GM18517 (cell line): ENCODE measurements at regions not wholly inside any gene's neighbourhood (a gene's known extent, or its start where the extent isn't known, plus 50 kb on each side); places are given as distances from the start of the nearest gene placed in this dataset.

ENCODE experiments used
- ATAC-seq: cut with Tn5 transposase; IDR thresholded peaks from one replicate; pipeline ENCODE4 v1.9.1; 2021; ENCODE audit warnings: mild to moderate bottlenecking, moderate library complexity; ENCODE audit not compliant: unreplicated experiment

DNA sequence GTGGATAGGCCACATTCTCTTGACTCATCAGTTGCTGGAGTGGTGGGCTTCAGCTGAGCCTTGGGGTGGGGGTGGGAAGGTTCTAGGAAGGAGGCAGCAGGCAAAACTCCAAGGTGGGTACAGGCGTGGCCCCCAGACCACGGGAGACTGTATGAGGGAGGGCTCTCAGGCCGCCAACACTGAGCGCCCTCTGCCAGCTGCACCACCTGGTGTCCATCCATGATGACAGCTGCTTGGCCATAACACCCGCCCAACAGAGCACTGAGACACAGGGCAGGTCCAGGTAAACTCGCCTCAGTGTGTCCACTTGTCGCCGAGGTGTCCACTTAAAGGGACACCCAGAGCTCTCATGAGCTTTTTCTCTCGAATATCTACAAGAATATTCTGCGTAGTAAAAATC is 133.5 kb downstream of the C16orf95 start:
- ATAC-seq = no peak

DNA sequence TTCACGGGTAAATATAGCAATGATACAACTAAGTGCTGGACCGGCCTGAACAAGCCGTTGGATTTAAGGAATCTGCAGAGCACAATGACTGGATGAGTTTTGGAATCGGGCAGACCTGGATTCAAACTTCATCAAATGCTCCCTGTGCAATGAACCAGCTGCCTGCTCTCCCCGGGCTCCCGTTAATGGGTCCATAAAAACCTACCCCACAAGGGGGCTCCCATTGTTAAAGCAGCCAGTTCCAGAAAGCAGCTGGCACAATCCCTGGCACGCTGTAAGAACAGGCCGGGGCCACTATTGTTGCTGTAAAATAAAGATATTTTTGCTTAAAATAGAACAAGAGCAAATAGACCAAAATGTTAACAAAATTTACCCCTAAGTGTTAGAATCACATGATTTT is 131.9 kb downstream of the C16orf95 start:
- ATAC-seq = no peak

DNA sequence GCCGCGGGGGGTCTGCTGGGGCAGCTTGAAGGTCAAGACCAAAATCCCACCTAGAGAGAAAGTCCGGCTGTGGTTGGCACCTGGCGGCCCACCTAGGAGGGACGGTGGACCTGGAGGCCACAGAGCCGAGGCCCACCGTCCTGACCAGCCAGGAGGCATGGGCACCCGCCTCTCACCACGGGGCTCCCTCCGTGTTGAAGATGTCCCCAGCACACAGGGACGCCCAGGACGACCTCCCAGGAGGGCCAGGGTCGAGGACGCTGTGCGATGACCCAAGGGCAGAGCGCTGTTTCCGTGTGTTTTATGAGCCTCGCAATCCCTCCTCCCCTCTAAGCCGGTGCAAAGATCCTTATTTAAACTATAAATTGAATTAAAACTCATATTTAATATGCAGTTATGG is 131.2 kb downstream of the C16orf95 start:
- ATAC-seq = no peak

- ATAC-seq = no peak
Measured at GRCh38 chr16:87186446-87186845, 130.7 kb downstream of the C16orf95 start.

DNA sequence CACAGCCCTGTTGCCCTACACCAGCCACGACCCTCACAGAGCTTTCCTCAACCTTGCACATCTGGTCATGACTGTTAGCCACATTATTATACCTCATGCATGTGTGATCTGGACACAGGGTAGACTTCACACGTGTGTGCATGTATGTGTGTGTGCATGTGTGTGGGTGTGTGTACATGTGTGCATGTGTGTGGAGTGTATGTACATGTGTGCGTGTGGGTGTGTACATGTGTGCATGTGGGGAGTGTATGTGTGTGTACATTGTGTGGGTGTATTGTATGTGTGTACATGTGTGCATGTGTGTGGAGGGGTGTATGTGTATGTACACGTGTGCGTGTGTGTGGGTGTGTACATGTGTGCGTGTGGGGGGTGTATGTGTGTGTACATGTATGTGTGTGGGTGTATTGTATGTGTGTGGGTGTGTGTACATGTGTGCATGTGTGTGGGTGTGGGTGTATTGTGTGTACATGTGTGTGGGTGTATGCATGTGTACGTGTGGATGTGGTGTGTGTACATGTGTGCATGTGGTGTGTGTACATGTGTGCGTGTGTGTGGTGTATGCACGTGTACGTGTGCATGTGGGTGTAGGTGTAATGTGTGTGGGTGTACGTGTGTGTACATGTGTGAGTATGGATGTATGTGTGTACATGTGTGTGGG is 130.2 kb downstream of the C16orf95 start:
- no peak for ATAC-seq

GRCh38 chr16:87188104-87188503 is 129.1 kb downstream of the C16orf95 start:
- no peak for ATAC-seq

DNA sequence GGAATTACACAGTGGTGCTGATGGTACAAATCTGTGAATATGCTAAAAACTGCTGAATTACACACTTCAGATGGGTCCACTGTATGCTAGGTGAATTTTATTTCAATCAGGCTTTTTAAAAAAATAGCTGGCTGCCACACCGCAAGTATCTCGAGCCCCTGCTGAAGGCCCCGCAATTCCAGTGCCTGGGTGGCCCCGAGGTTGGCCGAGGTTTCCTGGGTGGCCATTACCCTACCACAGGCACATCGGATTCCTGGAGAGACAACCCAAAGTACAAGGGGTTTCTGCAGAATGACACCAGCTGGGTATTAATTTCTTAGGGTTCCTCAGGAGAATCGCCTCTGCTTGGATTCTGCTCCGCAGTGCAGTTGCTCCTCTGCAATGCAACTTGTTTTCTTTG is 127.8 kb downstream of the C16orf95 start:
- no peak for ATAC-seq

DNA sequence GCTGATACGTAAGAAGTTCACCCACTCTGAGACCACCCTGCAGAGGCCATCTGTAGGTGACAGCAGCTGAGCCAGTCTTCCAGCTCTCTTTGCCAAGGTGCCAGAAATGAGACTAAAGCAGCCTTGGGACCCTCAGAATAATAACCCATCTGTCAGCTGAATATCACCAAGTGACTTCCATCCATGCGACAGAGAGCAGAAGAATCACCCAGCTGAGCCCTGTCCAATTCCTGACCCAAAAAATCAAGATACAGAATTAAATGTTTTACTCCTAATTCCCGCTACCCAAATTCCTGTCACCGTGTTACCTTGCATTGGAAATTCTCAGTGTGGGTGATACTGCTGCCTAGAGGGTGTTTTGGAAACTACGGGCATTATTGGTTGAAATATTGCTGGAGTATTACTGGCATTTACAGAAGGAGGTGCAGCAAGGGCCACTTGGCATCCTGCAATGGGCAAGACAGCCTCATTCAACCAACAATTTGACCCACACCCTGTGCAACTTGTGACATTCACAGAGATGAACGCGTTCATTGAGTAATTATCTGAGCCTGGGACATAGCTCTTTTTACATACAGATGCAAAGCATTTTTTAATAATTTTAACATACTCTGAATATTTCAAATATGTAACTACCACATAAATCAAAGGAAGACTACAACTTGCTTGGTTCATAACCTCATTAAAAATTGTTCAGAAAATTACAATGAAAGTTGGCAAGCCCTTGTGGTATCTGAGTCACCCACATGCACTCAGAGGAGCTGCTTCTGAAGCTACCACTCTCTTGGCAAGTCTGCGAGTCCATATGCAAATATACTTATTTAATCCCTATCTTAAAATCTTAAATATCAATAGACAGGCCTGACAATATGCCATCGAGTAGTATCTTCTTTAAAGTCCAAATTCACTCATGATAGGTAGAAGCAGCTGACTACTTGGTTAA is 126.6 kb downstream of the C16orf95 start:
- ATAC-seq = no peak

- ATAC-seq = no peak
Measured at GRCh38 chr16:87192452-87193073, 124.6 kb downstream of the C16orf95 start.

DNA sequence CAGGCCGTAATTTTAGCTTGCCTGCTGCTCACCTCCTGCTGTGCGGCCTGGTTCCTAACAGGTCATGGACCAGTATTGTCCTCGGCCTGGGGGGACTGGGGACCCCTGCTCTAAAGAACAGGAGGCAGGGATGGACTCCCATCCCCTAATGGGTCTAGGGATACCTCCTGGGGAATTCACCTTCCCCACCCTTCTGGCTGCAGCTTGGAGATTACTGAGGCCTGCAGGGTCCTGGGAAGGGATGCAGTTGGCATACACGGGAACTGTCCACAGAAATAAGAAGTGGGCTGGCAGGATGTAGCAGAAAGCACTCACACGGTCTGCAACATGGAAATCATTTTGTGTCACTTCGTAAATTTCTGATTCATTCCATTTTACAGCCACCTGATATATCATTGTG is 123.0 kb downstream of the C16orf95 start:
- ATAC-seq = no peak

DNA sequence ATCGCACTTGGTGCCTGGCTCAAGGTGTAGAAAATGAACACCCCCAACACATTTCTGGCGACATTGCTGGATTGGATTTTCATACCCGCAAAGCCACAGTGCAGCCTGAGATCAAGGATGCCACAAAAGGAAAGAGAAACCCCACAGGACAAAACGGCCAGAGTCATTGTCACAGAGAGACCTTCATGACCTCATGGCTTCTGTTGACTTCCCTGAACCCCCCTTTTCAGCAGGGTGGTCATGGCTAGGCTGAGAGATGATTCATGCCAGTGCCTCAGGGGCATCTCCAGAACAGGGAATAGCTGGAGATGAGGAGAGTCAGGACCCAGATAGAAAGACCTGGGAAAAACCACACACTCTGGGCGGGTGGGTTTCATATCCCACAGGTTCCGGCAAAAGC is 122.0 kb downstream of the C16orf95 start:
- ATAC-seq = no peak

- no peak for ATAC-seq
Measured at GRCh38 chr16:87196231-87196630, 121.0 kb downstream of the C16orf95 start.

GRCh38 chr16:87196661-87197060 is 120.5 kb downstream of the C16orf95 start:
- no peak for ATAC-seq

DNA sequence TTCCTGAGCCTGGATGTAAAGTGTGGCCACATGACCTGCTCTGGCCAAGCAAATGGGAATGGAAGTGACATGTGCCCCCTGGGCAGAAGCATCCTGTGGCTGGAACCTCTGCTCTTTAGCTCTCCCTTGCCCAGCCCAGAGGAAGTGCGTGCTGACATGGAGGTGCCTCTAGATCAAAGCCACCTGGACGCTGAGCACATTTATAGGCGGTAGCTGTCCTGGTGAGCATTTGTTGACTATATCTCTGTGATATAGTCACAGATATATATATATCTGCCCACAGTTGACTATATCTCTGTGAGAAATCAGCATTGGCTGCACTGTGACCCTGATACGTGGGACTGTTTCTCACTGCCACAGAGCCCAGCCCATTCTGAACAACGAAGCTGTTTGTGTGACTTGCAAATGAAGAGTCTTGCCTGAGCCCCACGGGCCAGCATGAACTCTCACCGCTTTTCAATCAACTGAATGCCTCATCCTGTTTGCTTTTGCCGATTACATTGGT is 118.8 kb downstream of the C16orf95 start:
- ATAC-seq = no peak

- no peak for ATAC-seq
Measured at GRCh38 chr16:87198881-87199280, 118.3 kb downstream of the C16orf95 start.

GRCh38 chr16:87199379-87199778 is 117.8 kb downstream of the C16orf95 start:
- no peak for ATAC-seq

- ATAC-seq = no peak
Measured at GRCh38 chr16:87199901-87200300, 117.3 kb downstream of the C16orf95 start.

GRCh38 chr16:87200637-87201036 is 116.6 kb downstream of the C16orf95 start:
- no peak for ATAC-seq

- ATAC-seq = no peak
Measured at GRCh38 chr16:87201052-87201451, 116.1 kb downstream of the C16orf95 start.

- ATAC-seq = no peak
Measured at GRCh38 chr16:87201790-87202189, 115.4 kb downstream of the C16orf95 start.

- no peak for ATAC-seq
Measured at GRCh38 chr16:87202346-87202745, 114.8 kb downstream of the C16orf95 start.
